ENCODE measurements at regions not wholly inside any gene's neighbourhood (a gene's known extent, or its start where the extent isn't known, plus 50 kb on each side); places are given as distances from the start of the nearest gene placed in this dataset.
"Not testable (repeated sequence)": the region's sequence is repeated elsewhere in the genome, so short reads cannot be mapped to it uniquely, and the experiment has no call there.

GRCh38 chr22:22346401-22347107, 102.0 kb downstream of the VPREB1 start:
- DNase-seq (ENCODE audit: low spot score), result no peak

GRCh38 chr22:22348127-22348814, 103.7 kb downstream of the VPREB1 start:
- no peak for DNase-seq (ENCODE audit: low spot score)

- no peak for DNase-seq (ENCODE audit: low spot score)
These were observed 104.3 kb downstream of the VPREB1 start for GRCh38 chr22:22348815-22349454.

DNA sequence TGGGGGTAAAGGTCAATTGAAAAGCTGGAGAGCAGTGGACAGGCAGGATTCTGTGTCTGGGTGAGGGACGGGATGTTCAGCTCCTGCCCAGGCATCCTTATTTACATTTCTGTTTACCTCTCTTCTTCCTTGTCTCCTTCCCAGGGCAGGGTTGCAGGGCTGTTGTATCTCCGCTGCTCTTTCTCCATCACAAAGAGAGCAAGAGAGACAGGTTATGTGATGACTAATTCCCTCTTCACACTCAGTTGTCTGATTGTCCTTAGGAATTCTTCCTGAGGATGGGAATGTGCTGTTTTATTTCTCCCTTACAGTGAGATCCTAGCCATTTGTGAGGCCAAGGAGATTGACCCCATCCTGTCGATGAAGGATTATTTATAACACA, 104.9 kb downstream of the VPREB1 start:
- DNase-seq (ENCODE audit: low spot score), result no peak

- DNase-seq (ENCODE audit: low spot score), result no peak
These were observed 106.8 kb downstream of the VPREB1 start for GRCh38 chr22:22351366-22351765.

- DNase-seq (ENCODE audit: low spot score), result no peak
These were observed 107.9 kb downstream of the VPREB1 start for GRCh38 chr22:22352371-22352999.

GRCh38 chr22:22355096-22355834, 110.7 kb downstream of the VPREB1 start:
- no peak for DNase-seq (ENCODE audit: low spot score)

DNA sequence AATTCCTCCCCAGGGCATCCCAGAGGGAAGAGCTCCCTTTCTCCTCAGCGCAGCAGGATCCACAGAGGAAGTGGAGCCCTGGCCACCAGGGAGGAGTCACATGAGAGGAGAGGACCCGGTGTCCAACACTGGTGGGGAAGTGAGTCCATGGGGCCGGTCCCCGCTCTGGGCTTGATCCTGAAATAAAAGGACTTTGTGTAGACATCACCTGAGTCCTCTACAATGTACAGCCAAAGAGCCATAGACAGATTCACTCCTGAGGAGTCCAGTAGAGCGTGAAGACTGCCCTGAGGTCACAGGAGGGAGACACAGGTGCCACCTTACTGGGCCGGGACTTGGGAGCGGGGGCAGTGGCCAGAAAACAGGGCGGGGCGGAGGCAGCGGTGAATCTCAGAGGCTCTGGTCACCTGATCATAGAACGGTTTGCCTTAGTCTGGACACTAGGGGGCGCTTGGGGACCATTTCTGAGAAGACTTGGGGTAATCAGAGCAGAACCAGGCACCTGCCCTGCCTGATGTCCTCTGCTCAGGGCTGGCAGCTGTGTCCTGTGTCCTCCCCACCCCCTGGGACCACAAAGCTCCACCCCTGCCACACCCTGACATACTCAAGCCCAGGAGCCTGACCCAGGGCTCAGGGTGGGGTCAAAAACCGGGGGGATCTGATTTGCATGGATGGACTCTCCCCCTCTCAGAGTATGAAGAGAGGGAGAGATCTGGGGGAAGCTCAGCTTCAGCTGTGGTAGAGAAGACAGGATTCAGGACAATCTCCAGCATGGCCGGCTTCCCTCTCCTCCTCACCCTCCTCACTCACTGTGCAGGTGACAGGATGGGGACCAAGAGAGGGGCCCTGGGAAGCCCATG, 112.7 kb downstream of the VPREB1 start:
- DNase-seq (ENCODE audit: low spot score), result peak; percentile 39

GRCh38 chr22:22358152-22358551, 113.6 kb downstream of the VPREB1 start:
- DNase-seq (ENCODE audit: low spot score), result no peak

DNA sequence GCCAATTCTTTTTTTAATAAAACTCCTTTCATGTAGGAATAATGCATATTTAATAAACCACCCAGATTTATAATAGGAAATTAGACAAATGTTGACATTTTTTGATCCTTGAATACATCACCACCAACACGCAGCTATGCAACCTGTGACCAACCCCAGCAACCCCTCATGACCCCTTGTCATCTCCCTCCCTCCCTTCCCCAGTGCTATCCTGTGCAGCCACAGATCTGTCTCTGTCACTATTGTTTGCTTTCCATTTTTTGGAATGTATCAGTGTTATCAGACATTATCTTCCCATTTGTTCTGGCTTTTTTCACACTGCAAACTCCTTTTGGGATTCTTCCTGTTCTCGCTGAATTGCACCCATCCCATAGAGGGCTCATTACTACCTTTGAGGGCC, 114.1 kb downstream of the VPREB1 start:
- DNase-seq (ENCODE audit: low spot score), result no peak

DNA sequence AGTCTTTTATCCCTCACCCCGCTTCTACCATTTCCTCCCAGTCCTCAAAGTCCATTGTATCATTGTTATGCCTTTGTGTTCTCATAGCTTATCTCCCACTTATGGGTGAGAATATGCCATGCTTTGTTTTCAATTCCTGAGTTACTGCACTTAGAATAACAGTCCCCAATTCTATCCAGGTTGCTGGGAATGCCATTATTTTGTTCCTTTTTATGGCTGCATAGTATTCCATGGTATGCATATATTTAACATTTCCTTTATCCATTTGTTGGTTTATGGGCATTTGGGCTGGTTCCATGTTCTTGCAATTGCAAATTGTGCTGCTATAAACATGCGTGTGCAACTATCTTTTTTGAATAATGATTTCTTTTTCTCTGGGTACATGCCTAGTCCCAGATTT, 114.9 kb downstream of the VPREB1 start:
- DNase-seq (ENCODE audit: low spot score), result no peak

GRCh38 chr22:22360014-22360413, 115.4 kb downstream of the VPREB1 start:
- no peak for DNase-seq (ENCODE audit: low spot score)

GRCh38 chr22:22362311-22362710, 117.7 kb downstream of the VPREB1 start:
- DNase-seq (ENCODE audit: low spot score), result no peak

DNA sequence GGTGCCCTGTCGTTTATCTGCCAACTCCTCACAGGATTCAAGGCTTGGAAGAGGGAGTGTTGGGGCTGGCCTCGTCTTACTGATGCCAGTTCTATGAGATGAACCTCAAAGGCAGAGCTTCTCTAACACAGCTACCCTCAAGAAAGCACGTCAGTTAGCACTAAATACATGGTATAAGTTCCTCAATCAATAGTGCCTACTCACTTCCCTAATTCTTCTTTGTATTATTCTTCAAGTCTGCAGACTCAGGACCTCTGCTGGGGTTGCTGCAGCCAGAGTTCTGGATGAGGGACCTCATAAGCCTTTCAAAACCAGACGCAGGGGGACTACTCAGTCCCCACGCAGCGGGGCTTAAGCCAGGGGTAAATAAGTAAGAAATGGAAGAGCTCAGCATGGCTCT, 118.3 kb downstream of the VPREB1 start:
- no peak for DNase-seq (ENCODE audit: low spot score)

DNA sequence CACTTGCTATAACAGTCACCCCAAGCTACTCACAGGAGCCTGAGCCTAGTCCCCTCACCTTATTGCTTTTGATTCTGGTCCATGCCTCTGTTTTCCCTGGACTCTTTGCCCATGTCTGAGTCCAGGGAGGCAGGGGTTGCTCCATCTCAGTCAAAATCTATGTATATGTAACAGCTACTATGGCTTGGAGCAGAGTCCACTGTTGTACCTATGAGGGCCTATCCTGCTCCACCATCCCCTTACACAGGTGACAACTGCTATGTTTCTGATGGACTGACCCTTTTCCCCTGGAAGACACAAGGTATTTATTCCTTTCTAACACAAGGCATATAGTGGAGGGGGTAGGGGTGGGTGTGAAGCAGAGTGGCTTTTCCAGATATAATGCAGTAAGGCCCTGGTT, 119.6 kb downstream of the VPREB1 start:
- DNase-seq (ENCODE audit: low spot score), result no peak

- DNase-seq (ENCODE audit: low spot score), result no peak
These were observed 122.0 kb downstream of the VPREB1 start for GRCh38 chr22:22366537-22366936.

- DNase-seq (ENCODE audit: low spot score), result no peak
These were observed 123.9 kb downstream of the VPREB1 start for GRCh38 chr22:22368516-22368915.

DNA sequence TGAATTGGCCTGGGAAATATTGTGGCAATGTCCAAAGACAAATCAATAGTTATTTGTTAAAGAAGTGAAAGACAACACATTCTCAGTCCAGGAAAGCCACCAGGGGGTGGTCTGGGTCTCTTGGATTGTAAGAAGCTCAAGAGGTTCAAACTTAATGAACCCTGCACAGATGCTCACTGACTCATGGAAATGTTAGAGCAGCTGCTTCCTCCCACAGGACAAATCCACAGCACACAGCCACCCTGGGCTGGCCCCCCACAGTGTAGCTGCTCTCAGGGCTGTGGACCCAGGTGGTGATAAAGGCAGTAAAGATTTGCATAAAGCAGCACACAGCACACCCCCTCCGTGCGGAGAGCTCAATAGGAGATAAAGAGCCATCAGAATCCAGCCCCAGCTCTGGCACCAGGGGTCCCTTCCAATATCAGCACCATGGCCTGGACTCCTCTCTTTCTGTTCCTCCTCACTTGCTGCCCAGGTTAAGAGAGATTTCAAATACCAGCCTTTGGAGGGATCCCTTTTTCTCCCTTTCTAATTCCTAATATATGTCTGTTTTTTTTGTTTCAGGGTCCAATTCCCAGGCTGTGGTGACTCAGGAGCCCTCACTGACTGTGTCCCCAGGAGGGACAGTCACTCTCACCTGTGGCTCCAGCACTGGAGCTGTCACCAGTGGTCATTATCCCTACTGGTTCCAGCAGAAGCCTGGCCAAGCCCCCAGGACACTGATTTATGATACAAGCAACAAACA, 124.8 kb downstream of the VPREB1 start:
- DNase-seq (ENCODE audit: low spot score), result not testable (repeated sequence)

- peak; percentile 18 for DNase-seq (ENCODE audit: low spot score)
These were observed 125.3 kb downstream of the VPREB1 start for GRCh38 chr22:22369964-22370270.

DNA sequence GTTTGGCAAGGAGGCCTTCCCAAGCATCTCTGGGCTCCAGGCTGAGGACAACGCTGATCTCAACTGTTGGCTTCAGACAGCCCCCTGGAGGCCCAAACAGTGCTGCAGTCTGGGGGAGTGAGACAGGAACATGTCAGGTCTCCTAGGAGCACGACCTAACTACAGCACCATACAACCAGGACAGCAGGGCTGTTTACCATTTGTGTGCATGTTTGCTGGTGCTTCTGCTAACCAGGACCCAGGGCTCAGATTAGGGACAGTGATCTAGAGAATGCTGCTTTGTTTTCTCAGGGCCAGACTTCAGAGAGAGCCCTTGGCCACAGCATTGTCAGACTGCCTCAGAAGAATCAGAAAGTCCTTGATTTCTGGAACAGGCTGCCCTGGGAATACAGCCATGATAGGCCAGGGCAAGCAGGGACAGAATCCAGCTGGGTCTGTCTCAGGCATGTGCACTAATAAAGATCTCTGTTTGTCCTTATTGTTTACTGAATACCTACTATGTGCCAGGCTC, 126.5 kb downstream of the VPREB1 start:
- no peak for DNase-seq (ENCODE audit: low spot score)

All from umbilical cord (tissue), 1 donor.